HCT116 (cell line): ENCODE measurements at regions not wholly inside any gene's neighbourhood (a gene's known extent, or its start where the extent isn't known, plus 50 kb on each side); places are given as distances from the start of the nearest gene placed in this dataset.

ENCODE experiments used
- ATAC-seq: fragments of 200-7000 bp; cut with Tn5 transposase; 2 replicates; pipeline ENCODE4 v1.9.1; 2020; ENCODE audit warnings: mild to moderate bottlenecking, moderate library complexity
- BruUV-seq: library from RNA; stranded (reverse); fragments of 400-500 nt; replicated peaks from 2 replicates; lab custom pipeline; 2021; lab: Mats Ljungman, UMichigan
- CTCF ChIA-PET: fragments of 300-600 bp; sonication (Branson Sonifier 250); formaldehyde crosslinking; loops from one replicate; lab custom pipeline; 2021; ENCODE audit warnings: antibody characterized with exemption; lab: Charles Lee
- POLR2A ChIA-PET: fragments of 300-600, 350-600 bp; sonication (Branson Sonifier 250); formaldehyde crosslinking; loops from one replicate; lab custom pipeline; 2021; ENCODE audit warnings: antibody characterized with exemption; lab: Charles Lee
- RAD21 ChIA-PET, 2 experiments: fragments of 300-600 bp; sonication (Branson Sonifier 250); formaldehyde crosslinking; loops; one replicate each; lab custom pipeline; 2023; ENCODE audit warnings: low total read pairs in 2 of 2; ENCODE audit not compliant: uncharacterized antibody in 2 of 2, unreplicated experiment in 2 of 2, low non-redundant PET in 1 of 2; lab: Charles Lee
- DNase-seq: peaks from one replicate; pipeline ENCODE4 v3.0.0-alpha.2; 2010; ENCODE audit warnings: low read depth, low spot score
- H2AFZ ChIP-seq: fragments of 200-600 bp; shearing (Covaris generic), sonication (generic); 2 replicates; pipeline ENCODE4 v1.6.1; 2017; ENCODE audit warnings: low read depth, mixed run types, mixed read lengths, antibody characterized with exemption, low read length; ENCODE audit not compliant: poor library complexity, severe bottlenecking
- H3K27ac ChIP-seq: 2 replicates; pipeline ENCODE4 v1.5.1; 2012; ENCODE audit warnings: low read depth, low read length
- H3K27me3 ChIP-seq: fragments of 200-600 bp; sonication (generic); 2 replicates; pipeline ENCODE4 v1.6.1; 2016; ENCODE audit warnings: mixed run types, low read length, mixed read lengths; ENCODE audit not compliant: insufficient read depth
- H3K36me3 ChIP-seq, 2 experiments: fragments of 200-500 bp in 1 of 2; fragments of 200-600 bp in 1 of 2; sonication (Bioruptor generic) in 1 of 2; sonication (generic) in 1 of 2; 2 replicates each; pipeline versions ENCODE4 v1.5.1 to v1.6.1; 2014 to 2016; ENCODE audit warnings: low read length in 2 of 2, inconsistent platforms in 1 of 2, mixed read lengths in 1 of 2, mixed run types in 1 of 2; ENCODE audit not compliant: insufficient read depth in 2 of 2, control insufficient read depth in 1 of 2
- H3K4me1 ChIP-seq, 2 experiments: fragments of 200-600 bp in 1 of 2; sonication (generic) in 1 of 2; 2 replicates each; pipeline versions ENCODE4 v1.5.1 to v1.6.1; 2012 to 2017; ENCODE audit warnings: low read length in 2 of 2, inconsistent platforms in 1 of 2, mild to moderate bottlenecking in 1 of 2, mixed read lengths in 1 of 2, mixed run types in 1 of 2, moderate library complexity in 1 of 2; ENCODE audit not compliant: insufficient read depth in 2 of 2, control insufficient read depth in 1 of 2
- H3K4me2 ChIP-seq: fragments of 200-600 bp; sonication (generic); 2 replicates; pipeline ENCODE4 v1.6.1; 2017; ENCODE audit warnings: mixed run types, low read length, mixed read lengths
- H3K4me3 ChIP-seq, 2 experiments: fragments of 200-600 bp in 1 of 2; sonication (generic) in 1 of 2; replicated peaks in 1 of 2; 2 replicates each; pipeline ENCODE4 v1.5.1; 2011 to 2016; ENCODE audit warnings: low read length in 2 of 2, control low read depth in 1 of 2, low read depth in 1 of 2, mild to moderate bottlenecking in 1 of 2, mixed read lengths in 1 of 2, mixed run types in 1 of 2
- H3K79me2 ChIP-seq: fragments of 200-600 bp; sonication (generic); 2 replicates; pipeline ENCODE4 v1.6.1; 2017; ENCODE audit warnings: mild to moderate bottlenecking, mixed run types, low read length, moderate library complexity, mixed read lengths; ENCODE audit not compliant: insufficient read depth
- H3K9ac ChIP-seq: fragments of 200-600 bp; sonication (generic); 2 replicates; pipeline ENCODE4 v1.6.1; 2016; ENCODE audit warnings: low read length, mixed read lengths
- H3K9me2 ChIP-seq: fragments of 200-600 bp; sonication (generic), shearing (Covaris generic); 2 replicates; pipeline ENCODE4 v1.6.1; 2017; ENCODE audit warnings: mixed run types, mild to moderate bottlenecking, moderate library complexity; ENCODE audit not compliant: insufficient read depth
- H3K9me3 ChIP-seq, 2 experiments: fragments of 200-500 bp in 1 of 2; fragments of 200-600 bp in 1 of 2; sonication (Bioruptor generic) in 1 of 2; sonication (generic) in 1 of 2; 2 replicates each; pipeline ENCODE4 v1.6.1; 2014 to 2017; ENCODE audit warnings: low read length in 2 of 2, mixed read lengths in 2 of 2, inconsistent platforms in 1 of 2, low read depth in 1 of 2, mild to moderate bottlenecking in 1 of 2, mixed run types in 1 of 2, moderate library complexity in 1 of 2; ENCODE audit not compliant: control insufficient read depth in 1 of 2, insufficient read depth in 1 of 2
- H4K20me1 ChIP-seq: fragments of 200-600 bp; sonication (generic), shearing (Covaris generic); 2 replicates; pipeline ENCODE4 v1.6.1; 2017; ENCODE audit warnings: mixed run types, mild to moderate bottlenecking, moderate library complexity; ENCODE audit not compliant: insufficient read depth
- CEBPB ChIP-seq: IDR thresholded peaks from 2 replicates; pipeline ENCODE4 v1.6.1; 2012; ENCODE audit warnings: low read depth
- ELF1 ChIP-seq: IDR thresholded peaks from 2 replicates; pipeline ENCODE4 v1.6.1; 2012; ENCODE audit warnings: low read depth, borderline replicate concordance
- EZH2 ChIP-seq: fragments of 200-600 bp; sonication (generic); IDR thresholded peaks from 2 replicates; pipeline ENCODE4 v1.6.1; 2017; ENCODE audit warnings: antibody characterized with exemption, mixed run types
- EZH2phosphoT487 ChIP-seq: fragments of 200-600 bp; IDR thresholded peaks from 2 replicates; pipeline ENCODE4 v1.6.1; 2018; ENCODE audit warnings: antibody characterized with exemption, borderline replicate concordance
- FOSL1 ChIP-seq: IDR thresholded peaks from 2 replicates; pipeline ENCODE4 v1.6.1; 2012; ENCODE audit warnings: low read depth
- POLR2A ChIP-seq: IDR thresholded peaks from 2 replicates; pipeline ENCODE4 v1.7.0; 2011; ENCODE audit warnings: borderline replicate concordance; ENCODE audit not compliant: insufficient read depth, insufficient read length; ENCODE audit errors: extremely low read depth
- POLR2AphosphoS5 ChIP-seq: IDR thresholded peaks from 2 replicates; pipeline ENCODE4 v1.6.1; 2011; ENCODE audit warnings: mild to moderate bottlenecking, low read depth, low read length, moderate library complexity
- SIN3A ChIP-seq: IDR thresholded peaks from 2 replicates; pipeline ENCODE4 v1.6.1; 2012; ENCODE audit warnings: low read depth
- SRF ChIP-seq: IDR thresholded peaks from 2 replicates; pipeline ENCODE4 v1.6.1; 2012; ENCODE audit warnings: low read depth
- YY1 ChIP-seq: IDR thresholded peaks from 2 replicates; pipeline ENCODE4 v1.6.1; 2011; ENCODE audit warnings: low read length, low read depth, moderate library complexity, mild to moderate bottlenecking; ENCODE audit not compliant: insufficient replicate concordance; ENCODE audit errors: extremely low read depth
- intact Hi-C: fragments of 100-400 bp; cut with micrococcal nuclease; formaldehyde crosslinking; loops from 2 replicates; pipeline ENCODE4 v1.10.0; 2022
- TF ChIP-seq, protein P1 (sequence below), 3 experiments: fragments of 200-600 bp in 1 of 3; sonication (generic) in 1 of 3; IDR thresholded peaks in 2 of 3; conservative IDR thresholded peaks in 1 of 3; 2 replicates each; pipeline ENCODE4 v1.5.1; 2012 to 2017; ENCODE audit warnings: low read depth in 2 of 3, low read length in 2 of 3, antibody characterized with exemption in 1 of 3, borderline replicate concordance in 1 of 3, control low read depth in 1 of 3, mild to moderate bottlenecking in 1 of 3, mixed read lengths in 1 of 3, mixed run types in 1 of 3, moderate library complexity in 1 of 3; ENCODE audit not compliant: insufficient read depth in 1 of 3
- TF ChIP-seq, protein P2 (sequence below): IDR thresholded peaks from 2 replicates; pipeline ENCODE4 v1.6.1; 2012
- TF ChIP-seq, protein P3 (sequence below): IDR thresholded peaks from 2 replicates; pipeline ENCODE4 v1.6.1; 2012; ENCODE audit warnings: low read depth
- TF ChIP-seq, protein P4 (sequence below): IDR thresholded peaks from 2 replicates; pipeline ENCODE4 v1.6.1; 2012
- TF ChIP-seq, protein P5 (sequence below): IDR thresholded peaks from 2 replicates; pipeline ENCODE4 v1.6.1; 2011; ENCODE audit warnings: mild to moderate bottlenecking, low read length, moderate library complexity; ENCODE audit not compliant: insufficient replicate concordance; ENCODE audit errors: extremely low read depth

DNA sequence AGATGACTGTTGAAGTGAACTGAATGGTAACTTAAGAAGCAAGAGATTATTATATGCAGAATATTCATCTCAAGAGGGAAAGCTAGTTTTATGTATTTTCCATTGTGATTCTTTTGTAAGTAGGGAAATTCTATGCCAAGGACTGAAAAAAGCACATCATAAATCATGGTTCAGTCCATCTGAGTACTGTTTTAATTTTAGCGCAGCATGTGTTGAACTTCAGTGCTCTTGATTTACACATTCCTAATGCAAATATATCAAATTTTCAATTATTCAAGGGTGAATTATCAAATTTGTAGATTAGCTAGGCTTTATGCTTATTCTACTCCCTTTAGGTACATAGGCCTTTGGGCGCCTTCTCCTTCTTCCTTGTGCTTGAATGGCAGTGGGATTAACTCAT lies 50.3 kb upstream of the TCF12 start:
- Histone ChIP-seq H3K4me2 (no peak overlapping the region), H3K9me2 (no peaks in the 10 kb centered on the region), H3K36me3 (no peaks in the 10 kb centered on the region), H4K20me1 (no peaks in the 10 kb centered on the region), H3K4me3 (no peak overlapping the region), H3K27ac (no peak overlapping the region), H3K79me2 (no peaks in the 10 kb centered on the region), H3K27me3 (no peaks in the 10 kb centered on the region), H3K4me1 (peaks cover 6 to 11% of the 10 kb centered on the region in 2 experiments; a peak in 3 of 4 replicates), H3K9me3 (no peaks in the 10 kb centered on the region), H2AFZ (no peak overlapping the region), H3K9ac (no peak overlapping the region)
- intact Hi-C loops: no loop called here
- TF ChIP-seq POLR2AphosphoS5: no peak
- no peak for TF ChIP-seq ELF1
- TF ChIP-seq, protein P1, sequence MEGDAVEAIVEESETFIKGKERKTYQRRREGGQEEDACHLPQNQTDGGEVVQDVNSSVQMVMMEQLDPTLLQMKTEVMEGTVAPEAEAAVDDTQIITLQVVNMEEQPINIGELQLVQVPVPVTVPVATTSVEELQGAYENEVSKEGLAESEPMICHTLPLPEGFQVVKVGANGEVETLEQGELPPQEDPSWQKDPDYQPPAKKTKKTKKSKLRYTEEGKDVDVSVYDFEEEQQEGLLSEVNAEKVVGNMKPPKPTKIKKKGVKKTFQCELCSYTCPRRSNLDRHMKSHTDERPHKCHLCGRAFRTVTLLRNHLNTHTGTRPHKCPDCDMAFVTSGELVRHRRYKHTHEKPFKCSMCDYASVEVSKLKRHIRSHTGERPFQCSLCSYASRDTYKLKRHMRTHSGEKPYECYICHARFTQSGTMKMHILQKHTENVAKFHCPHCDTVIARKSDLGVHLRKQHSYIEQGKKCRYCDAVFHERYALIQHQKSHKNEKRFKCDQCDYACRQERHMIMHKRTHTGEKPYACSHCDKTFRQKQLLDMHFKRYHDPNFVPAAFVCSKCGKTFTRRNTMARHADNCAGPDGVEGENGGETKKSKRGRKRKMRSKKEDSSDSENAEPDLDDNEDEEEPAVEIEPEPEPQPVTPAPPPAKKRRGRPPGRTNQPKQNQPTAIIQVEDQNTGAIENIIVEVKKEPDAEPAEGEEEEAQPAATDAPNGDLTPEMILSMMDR (IDR thresholded peaks at IDR 0.05 in 2 of 3, conservative IDR thresholded peaks at IDR 0.05 in 1 of 3; ENCODE audit: borderline replicate concordance in 1 of 3, insufficient read depth in 1 of 3, low read depth in 2 of 3, low read length in 2 of 3): no peak
- no peak for TF ChIP-seq CEBPB
- no peak for TF ChIP-seq SIN3A
- TF ChIP-seq, protein P2, sequence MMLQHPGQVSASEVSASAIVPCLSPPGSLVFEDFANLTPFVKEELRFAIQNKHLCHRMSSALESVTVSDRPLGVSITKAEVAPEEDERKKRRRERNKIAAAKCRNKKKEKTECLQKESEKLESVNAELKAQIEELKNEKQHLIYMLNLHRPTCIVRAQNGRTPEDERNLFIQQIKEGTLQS: no peak
- TF ChIP-seq, protein P3, sequence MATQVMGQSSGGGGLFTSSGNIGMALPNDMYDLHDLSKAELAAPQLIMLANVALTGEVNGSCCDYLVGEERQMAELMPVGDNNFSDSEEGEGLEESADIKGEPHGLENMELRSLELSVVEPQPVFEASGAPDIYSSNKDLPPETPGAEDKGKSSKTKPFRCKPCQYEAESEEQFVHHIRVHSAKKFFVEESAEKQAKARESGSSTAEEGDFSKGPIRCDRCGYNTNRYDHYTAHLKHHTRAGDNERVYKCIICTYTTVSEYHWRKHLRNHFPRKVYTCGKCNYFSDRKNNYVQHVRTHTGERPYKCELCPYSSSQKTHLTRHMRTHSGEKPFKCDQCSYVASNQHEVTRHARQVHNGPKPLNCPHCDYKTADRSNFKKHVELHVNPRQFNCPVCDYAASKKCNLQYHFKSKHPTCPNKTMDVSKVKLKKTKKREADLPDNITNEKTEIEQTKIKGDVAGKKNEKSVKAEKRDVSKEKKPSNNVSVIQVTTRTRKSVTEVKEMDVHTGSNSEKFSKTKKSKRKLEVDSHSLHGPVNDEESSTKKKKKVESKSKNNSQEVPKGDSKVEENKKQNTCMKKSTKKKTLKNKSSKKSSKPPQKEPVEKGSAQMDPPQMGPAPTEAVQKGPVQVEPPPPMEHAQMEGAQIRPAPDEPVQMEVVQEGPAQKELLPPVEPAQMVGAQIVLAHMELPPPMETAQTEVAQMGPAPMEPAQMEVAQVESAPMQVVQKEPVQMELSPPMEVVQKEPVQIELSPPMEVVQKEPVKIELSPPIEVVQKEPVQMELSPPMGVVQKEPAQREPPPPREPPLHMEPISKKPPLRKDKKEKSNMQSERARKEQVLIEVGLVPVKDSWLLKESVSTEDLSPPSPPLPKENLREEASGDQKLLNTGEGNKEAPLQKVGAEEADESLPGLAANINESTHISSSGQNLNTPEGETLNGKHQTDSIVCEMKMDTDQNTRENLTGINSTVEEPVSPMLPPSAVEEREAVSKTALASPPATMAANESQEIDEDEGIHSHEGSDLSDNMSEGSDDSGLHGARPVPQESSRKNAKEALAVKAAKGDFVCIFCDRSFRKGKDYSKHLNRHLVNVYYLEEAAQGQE: no peak
- no peak for TF ChIP-seq EZH2
- no peak for TF ChIP-seq FOSL1
- no peak for TF ChIP-seq EZH2phosphoT487
- TF ChIP-seq YY1: no peak
- TF ChIP-seq, protein P4, sequence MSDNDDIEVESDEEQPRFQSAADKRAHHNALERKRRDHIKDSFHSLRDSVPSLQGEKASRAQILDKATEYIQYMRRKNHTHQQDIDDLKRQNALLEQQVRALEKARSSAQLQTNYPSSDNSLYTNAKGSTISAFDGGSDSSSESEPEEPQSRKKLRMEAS: no peak
- no peak for TF ChIP-seq POLR2A
- TF ChIP-seq, protein P5, sequence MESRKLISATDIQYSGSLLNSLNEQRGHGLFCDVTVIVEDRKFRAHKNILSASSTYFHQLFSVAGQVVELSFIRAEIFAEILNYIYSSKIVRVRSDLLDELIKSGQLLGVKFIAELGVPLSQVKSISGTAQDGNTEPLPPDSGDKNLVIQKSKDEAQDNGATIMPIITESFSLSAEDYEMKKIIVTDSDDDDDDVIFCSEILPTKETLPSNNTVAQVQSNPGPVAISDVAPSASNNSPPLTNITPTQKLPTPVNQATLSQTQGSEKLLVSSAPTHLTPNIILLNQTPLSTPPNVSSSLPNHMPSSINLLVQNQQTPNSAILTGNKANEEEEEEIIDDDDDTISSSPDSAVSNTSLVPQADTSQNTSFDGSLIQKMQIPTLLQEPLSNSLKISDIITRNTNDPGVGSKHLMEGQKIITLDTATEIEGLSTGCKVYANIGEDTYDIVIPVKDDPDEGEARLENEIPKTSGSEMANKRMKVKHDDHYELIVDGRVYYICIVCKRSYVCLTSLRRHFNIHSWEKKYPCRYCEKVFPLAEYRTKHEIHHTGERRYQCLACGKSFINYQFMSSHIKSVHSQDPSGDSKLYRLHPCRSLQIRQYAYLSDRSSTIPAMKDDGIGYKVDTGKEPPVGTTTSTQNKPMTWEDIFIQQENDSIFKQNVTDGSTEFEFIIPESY: no peak
- no peak for TF ChIP-seq SRF
- ATAC-seq (no peak), DNase-seq (no peak)
- RAD21 ChIA-PET: no interaction called here
- no TSS peak for BruUV-seq
- CTCF ChIA-PET: interaction anchor here (3.2 to 5.8 kb wide), 2 partner anchors 371 to 377 kb away, joined by 27 to 57 read pairs; no protein-coding TSS in a partner anchor
- POLR2A ChIA-PET: no interaction called here
